HCT116 (cell line): ENCODE measurements at regions not wholly inside any gene's neighbourhood (a gene's known extent, or its start where the extent isn't known, plus 50 kb on each side); places are given as distances from the start of the nearest gene placed in this dataset.

ENCODE experiments used
- CEBPB ChIP-seq: IDR thresholded peaks from 2 replicates; pipeline ENCODE4 v1.6.1; 2012; ENCODE audit warnings: low read depth
- EZH2 ChIP-seq: fragments of 200-600 bp; sonication (generic); IDR thresholded peaks from 2 replicates; pipeline ENCODE4 v1.6.1; 2017; ENCODE audit warnings: antibody characterized with exemption, mixed run types
- FOSL1 ChIP-seq: IDR thresholded peaks from 2 replicates; pipeline ENCODE4 v1.6.1; 2012; ENCODE audit warnings: low read depth
- POLR2A ChIP-seq: IDR thresholded peaks from 2 replicates; pipeline ENCODE4 v1.7.0; 2011; ENCODE audit warnings: borderline replicate concordance; ENCODE audit not compliant: insufficient read depth, insufficient read length; ENCODE audit errors: extremely low read depth
- POLR2AphosphoS5 ChIP-seq: IDR thresholded peaks from 2 replicates; pipeline ENCODE4 v1.6.1; 2011; ENCODE audit warnings: mild to moderate bottlenecking, low read depth, low read length, moderate library complexity
- TCF7L2 ChIP-seq: IDR thresholded peaks from 2 replicates; pipeline ENCODE4 v1.7.0; 2011; ENCODE audit warnings: borderline replicate concordance, inconsistent platforms; ENCODE audit not compliant: insufficient read depth, insufficient read length; ENCODE audit errors: extremely low read depth
- ZNF274 ChIP-seq: fragments of 200-500 bp; sonication (Bioruptor generic); IDR thresholded peaks from 2 replicates; pipeline ENCODE4 v1.6.1; 2014; ENCODE audit warnings: mild to moderate bottlenecking, low read depth, low read length, inconsistent platforms
- TF ChIP-seq, protein P1 (sequence below): IDR thresholded peaks from 2 replicates; pipeline ENCODE4 v1.6.1; 2012
- TF ChIP-seq, protein P2 (sequence below), 3 experiments: fragments of 200-600 bp in 1 of 3; sonication (generic) in 1 of 3; IDR thresholded peaks in 2 of 3; conservative IDR thresholded peaks in 1 of 3; 2 replicates each; pipeline ENCODE4 v1.5.1; 2012 to 2017; ENCODE audit warnings: low read depth in 2 of 3, low read length in 2 of 3, antibody characterized with exemption in 1 of 3, borderline replicate concordance in 1 of 3, control low read depth in 1 of 3, mild to moderate bottlenecking in 1 of 3, mixed read lengths in 1 of 3, mixed run types in 1 of 3, moderate library complexity in 1 of 3; ENCODE audit not compliant: insufficient read depth in 1 of 3
- TF ChIP-seq, protein P3 (sequence below): IDR thresholded peaks from 2 replicates; pipeline ENCODE4 v1.6.1; 2012; ENCODE audit warnings: low read depth

GRCh38 chr11:80819271-80819670, 1378.4 kb upstream of the TENM4 start:
- TF ChIP-seq POLR2AphosphoS5 (no peak), POLR2A (no peak), FOSL1 (no peak), ZNF274 (no peak), TCF7L2 (no peak), EZH2 (no peak), CEBPB (no peak)
- TF ChIP-seq, protein P1, sequence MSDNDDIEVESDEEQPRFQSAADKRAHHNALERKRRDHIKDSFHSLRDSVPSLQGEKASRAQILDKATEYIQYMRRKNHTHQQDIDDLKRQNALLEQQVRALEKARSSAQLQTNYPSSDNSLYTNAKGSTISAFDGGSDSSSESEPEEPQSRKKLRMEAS: no peak
- TF ChIP-seq, protein P2, sequence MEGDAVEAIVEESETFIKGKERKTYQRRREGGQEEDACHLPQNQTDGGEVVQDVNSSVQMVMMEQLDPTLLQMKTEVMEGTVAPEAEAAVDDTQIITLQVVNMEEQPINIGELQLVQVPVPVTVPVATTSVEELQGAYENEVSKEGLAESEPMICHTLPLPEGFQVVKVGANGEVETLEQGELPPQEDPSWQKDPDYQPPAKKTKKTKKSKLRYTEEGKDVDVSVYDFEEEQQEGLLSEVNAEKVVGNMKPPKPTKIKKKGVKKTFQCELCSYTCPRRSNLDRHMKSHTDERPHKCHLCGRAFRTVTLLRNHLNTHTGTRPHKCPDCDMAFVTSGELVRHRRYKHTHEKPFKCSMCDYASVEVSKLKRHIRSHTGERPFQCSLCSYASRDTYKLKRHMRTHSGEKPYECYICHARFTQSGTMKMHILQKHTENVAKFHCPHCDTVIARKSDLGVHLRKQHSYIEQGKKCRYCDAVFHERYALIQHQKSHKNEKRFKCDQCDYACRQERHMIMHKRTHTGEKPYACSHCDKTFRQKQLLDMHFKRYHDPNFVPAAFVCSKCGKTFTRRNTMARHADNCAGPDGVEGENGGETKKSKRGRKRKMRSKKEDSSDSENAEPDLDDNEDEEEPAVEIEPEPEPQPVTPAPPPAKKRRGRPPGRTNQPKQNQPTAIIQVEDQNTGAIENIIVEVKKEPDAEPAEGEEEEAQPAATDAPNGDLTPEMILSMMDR (IDR thresholded peaks at IDR 0.05 in 2 of 3, conservative IDR thresholded peaks at IDR 0.05 in 1 of 3; ENCODE audit: borderline replicate concordance in 1 of 3, insufficient read depth in 1 of 3, low read depth in 2 of 3, low read length in 2 of 3): no peak
- TF ChIP-seq, protein P3, sequence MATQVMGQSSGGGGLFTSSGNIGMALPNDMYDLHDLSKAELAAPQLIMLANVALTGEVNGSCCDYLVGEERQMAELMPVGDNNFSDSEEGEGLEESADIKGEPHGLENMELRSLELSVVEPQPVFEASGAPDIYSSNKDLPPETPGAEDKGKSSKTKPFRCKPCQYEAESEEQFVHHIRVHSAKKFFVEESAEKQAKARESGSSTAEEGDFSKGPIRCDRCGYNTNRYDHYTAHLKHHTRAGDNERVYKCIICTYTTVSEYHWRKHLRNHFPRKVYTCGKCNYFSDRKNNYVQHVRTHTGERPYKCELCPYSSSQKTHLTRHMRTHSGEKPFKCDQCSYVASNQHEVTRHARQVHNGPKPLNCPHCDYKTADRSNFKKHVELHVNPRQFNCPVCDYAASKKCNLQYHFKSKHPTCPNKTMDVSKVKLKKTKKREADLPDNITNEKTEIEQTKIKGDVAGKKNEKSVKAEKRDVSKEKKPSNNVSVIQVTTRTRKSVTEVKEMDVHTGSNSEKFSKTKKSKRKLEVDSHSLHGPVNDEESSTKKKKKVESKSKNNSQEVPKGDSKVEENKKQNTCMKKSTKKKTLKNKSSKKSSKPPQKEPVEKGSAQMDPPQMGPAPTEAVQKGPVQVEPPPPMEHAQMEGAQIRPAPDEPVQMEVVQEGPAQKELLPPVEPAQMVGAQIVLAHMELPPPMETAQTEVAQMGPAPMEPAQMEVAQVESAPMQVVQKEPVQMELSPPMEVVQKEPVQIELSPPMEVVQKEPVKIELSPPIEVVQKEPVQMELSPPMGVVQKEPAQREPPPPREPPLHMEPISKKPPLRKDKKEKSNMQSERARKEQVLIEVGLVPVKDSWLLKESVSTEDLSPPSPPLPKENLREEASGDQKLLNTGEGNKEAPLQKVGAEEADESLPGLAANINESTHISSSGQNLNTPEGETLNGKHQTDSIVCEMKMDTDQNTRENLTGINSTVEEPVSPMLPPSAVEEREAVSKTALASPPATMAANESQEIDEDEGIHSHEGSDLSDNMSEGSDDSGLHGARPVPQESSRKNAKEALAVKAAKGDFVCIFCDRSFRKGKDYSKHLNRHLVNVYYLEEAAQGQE: no peak
